ENCODE measurements at regions not wholly inside any gene's neighbourhood (a gene's known extent, or its start where the extent isn't known, plus 50 kb on each side); places are given as distances from the start of the nearest gene placed in this dataset.

DNA sequence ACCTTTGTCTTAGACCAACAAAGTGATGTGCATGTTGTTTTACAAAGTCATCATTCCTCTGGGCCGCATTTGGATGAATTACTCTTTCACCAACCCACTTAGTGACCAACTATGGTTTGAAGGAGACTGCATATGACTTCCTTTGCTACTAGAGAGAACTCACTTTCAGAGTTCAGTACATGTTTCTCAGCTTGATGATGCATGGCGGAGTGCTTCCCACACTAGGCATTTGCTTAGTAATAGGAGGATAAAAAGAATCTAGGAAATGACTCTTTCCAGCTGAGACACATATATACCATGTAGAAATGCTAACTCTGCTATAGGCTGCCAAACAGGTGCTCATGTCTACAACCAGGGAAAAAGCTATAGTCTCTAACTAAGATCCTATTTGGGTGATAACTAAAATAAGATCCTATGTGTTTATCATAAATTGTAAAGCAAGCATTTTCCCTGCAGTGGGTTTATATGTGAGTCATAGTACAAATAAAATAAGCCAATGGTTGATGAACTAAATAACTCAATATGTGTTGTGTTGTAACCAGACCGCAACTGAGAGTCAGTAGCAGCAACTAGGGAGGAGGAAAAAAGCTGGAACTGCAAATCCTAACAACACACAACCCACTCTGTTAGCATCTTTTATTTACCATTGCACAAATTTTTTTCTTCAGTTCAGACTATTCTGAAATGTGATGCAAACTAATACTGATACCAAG, 87.2 kb downstream of the TSPAN8 start:
- TF ChIP-seq, protein P1, sequence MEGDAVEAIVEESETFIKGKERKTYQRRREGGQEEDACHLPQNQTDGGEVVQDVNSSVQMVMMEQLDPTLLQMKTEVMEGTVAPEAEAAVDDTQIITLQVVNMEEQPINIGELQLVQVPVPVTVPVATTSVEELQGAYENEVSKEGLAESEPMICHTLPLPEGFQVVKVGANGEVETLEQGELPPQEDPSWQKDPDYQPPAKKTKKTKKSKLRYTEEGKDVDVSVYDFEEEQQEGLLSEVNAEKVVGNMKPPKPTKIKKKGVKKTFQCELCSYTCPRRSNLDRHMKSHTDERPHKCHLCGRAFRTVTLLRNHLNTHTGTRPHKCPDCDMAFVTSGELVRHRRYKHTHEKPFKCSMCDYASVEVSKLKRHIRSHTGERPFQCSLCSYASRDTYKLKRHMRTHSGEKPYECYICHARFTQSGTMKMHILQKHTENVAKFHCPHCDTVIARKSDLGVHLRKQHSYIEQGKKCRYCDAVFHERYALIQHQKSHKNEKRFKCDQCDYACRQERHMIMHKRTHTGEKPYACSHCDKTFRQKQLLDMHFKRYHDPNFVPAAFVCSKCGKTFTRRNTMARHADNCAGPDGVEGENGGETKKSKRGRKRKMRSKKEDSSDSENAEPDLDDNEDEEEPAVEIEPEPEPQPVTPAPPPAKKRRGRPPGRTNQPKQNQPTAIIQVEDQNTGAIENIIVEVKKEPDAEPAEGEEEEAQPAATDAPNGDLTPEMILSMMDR (IDR thresholded peaks at IDR 0.05 in 8 of 11, conservative IDR thresholded peaks at IDR 0.05 in 3 of 11) = no peak
- TF ChIP-seq POLR2A (IDR thresholded peaks at IDR 0.05) = no peak
- TF ChIP-seq POLR2AphosphoS5 (IDR thresholded peaks at IDR 0.05) = no peak

All from spleen (tissue), 7 donors.